HCT116 (cell line): ENCODE measurements at regions not wholly inside any gene's neighbourhood (a gene's known extent, or its start where the extent isn't known, plus 50 kb on each side); places are given as distances from the start of the nearest gene placed in this dataset.

Experiments
- ATAC-seq: fragments of 200-7000 bp; cut with Tn5 transposase; 2 replicates; pipeline ENCODE4 v1.9.1; 2020; ENCODE audit warnings: mild to moderate bottlenecking, moderate library complexity
- BruUV-seq: library from RNA; stranded (reverse); fragments of 400-500 nt; replicated peaks from 2 replicates; lab custom pipeline; 2021; lab: Mats Ljungman, UMichigan
- CTCF ChIA-PET: fragments of 300-600 bp; sonication (Branson Sonifier 250); formaldehyde crosslinking; loops from one replicate; lab custom pipeline; 2021; ENCODE audit warnings: antibody characterized with exemption; lab: Charles Lee
- POLR2A ChIA-PET: fragments of 300-600, 350-600 bp; sonication (Branson Sonifier 250); formaldehyde crosslinking; loops from one replicate; lab custom pipeline; 2021; ENCODE audit warnings: antibody characterized with exemption; lab: Charles Lee
- RAD21 ChIA-PET, 2 experiments: fragments of 300-600 bp; sonication (Branson Sonifier 250); formaldehyde crosslinking; loops; one replicate each; lab custom pipeline; 2023; ENCODE audit warnings: low total read pairs in 2 of 2; ENCODE audit not compliant: uncharacterized antibody in 2 of 2, unreplicated experiment in 2 of 2, low non-redundant PET in 1 of 2; lab: Charles Lee
- DNase-seq: peaks from one replicate; pipeline ENCODE4 v3.0.0-alpha.2; 2010; ENCODE audit warnings: low read depth, low spot score
- H2AFZ ChIP-seq: fragments of 200-600 bp; shearing (Covaris generic), sonication (generic); 2 replicates; pipeline ENCODE4 v1.6.1; 2017; ENCODE audit warnings: low read depth, mixed run types, mixed read lengths, antibody characterized with exemption, low read length; ENCODE audit not compliant: poor library complexity, severe bottlenecking
- H3K27ac ChIP-seq: 2 replicates; pipeline ENCODE4 v1.5.1; 2012; ENCODE audit warnings: low read depth, low read length
- H3K27me3 ChIP-seq: fragments of 200-600 bp; sonication (generic); 2 replicates; pipeline ENCODE4 v1.6.1; 2016; ENCODE audit warnings: mixed run types, low read length, mixed read lengths; ENCODE audit not compliant: insufficient read depth
- H3K36me3 ChIP-seq, 2 experiments: fragments of 200-500 bp in 1 of 2; fragments of 200-600 bp in 1 of 2; sonication (Bioruptor generic) in 1 of 2; sonication (generic) in 1 of 2; 2 replicates each; pipeline versions ENCODE4 v1.5.1 to v1.6.1; 2014 to 2016; ENCODE audit warnings: low read length in 2 of 2, inconsistent platforms in 1 of 2, mixed read lengths in 1 of 2, mixed run types in 1 of 2; ENCODE audit not compliant: insufficient read depth in 2 of 2, control insufficient read depth in 1 of 2
- H3K4me1 ChIP-seq, 2 experiments: fragments of 200-600 bp in 1 of 2; sonication (generic) in 1 of 2; 2 replicates each; pipeline versions ENCODE4 v1.5.1 to v1.6.1; 2012 to 2017; ENCODE audit warnings: low read length in 2 of 2, inconsistent platforms in 1 of 2, mild to moderate bottlenecking in 1 of 2, mixed read lengths in 1 of 2, mixed run types in 1 of 2, moderate library complexity in 1 of 2; ENCODE audit not compliant: insufficient read depth in 2 of 2, control insufficient read depth in 1 of 2
- H3K4me2 ChIP-seq: fragments of 200-600 bp; sonication (generic); 2 replicates; pipeline ENCODE4 v1.6.1; 2017; ENCODE audit warnings: mixed run types, low read length, mixed read lengths
- H3K4me3 ChIP-seq, 2 experiments: fragments of 200-600 bp in 1 of 2; sonication (generic) in 1 of 2; replicated peaks in 1 of 2; 2 replicates each; pipeline ENCODE4 v1.5.1; 2011 to 2016; ENCODE audit warnings: low read length in 2 of 2, control low read depth in 1 of 2, low read depth in 1 of 2, mild to moderate bottlenecking in 1 of 2, mixed read lengths in 1 of 2, mixed run types in 1 of 2
- H3K79me2 ChIP-seq: fragments of 200-600 bp; sonication (generic); 2 replicates; pipeline ENCODE4 v1.6.1; 2017; ENCODE audit warnings: mild to moderate bottlenecking, mixed run types, low read length, moderate library complexity, mixed read lengths; ENCODE audit not compliant: insufficient read depth
- H3K9ac ChIP-seq: fragments of 200-600 bp; sonication (generic); 2 replicates; pipeline ENCODE4 v1.6.1; 2016; ENCODE audit warnings: low read length, mixed read lengths
- H3K9me2 ChIP-seq: fragments of 200-600 bp; sonication (generic), shearing (Covaris generic); 2 replicates; pipeline ENCODE4 v1.6.1; 2017; ENCODE audit warnings: mixed run types, mild to moderate bottlenecking, moderate library complexity; ENCODE audit not compliant: insufficient read depth
- H3K9me3 ChIP-seq, 2 experiments: fragments of 200-500 bp in 1 of 2; fragments of 200-600 bp in 1 of 2; sonication (Bioruptor generic) in 1 of 2; sonication (generic) in 1 of 2; 2 replicates each; pipeline ENCODE4 v1.6.1; 2014 to 2017; ENCODE audit warnings: low read length in 2 of 2, mixed read lengths in 2 of 2, inconsistent platforms in 1 of 2, low read depth in 1 of 2, mild to moderate bottlenecking in 1 of 2, mixed run types in 1 of 2, moderate library complexity in 1 of 2; ENCODE audit not compliant: control insufficient read depth in 1 of 2, insufficient read depth in 1 of 2
- H4K20me1 ChIP-seq: fragments of 200-600 bp; sonication (generic), shearing (Covaris generic); 2 replicates; pipeline ENCODE4 v1.6.1; 2017; ENCODE audit warnings: mixed run types, mild to moderate bottlenecking, moderate library complexity; ENCODE audit not compliant: insufficient read depth
- CTCF ChIP-seq, 3 experiments: fragments of 200-600 bp in 1 of 3; sonication (generic) in 1 of 3; IDR thresholded peaks in 2 of 3; conservative IDR thresholded peaks in 1 of 3; 2 replicates each; pipeline ENCODE4 v1.5.1; 2012 to 2017; ENCODE audit warnings: low read depth in 2 of 3, low read length in 2 of 3, antibody characterized with exemption in 1 of 3, borderline replicate concordance in 1 of 3, control low read depth in 1 of 3, mild to moderate bottlenecking in 1 of 3, mixed read lengths in 1 of 3, mixed run types in 1 of 3, moderate library complexity in 1 of 3; ENCODE audit not compliant: insufficient read depth in 1 of 3
- EGR1 ChIP-seq: IDR thresholded peaks from 2 replicates; pipeline ENCODE4 v1.6.1; 2012; ENCODE audit warnings: low read depth
- EZH2 ChIP-seq: fragments of 200-600 bp; sonication (generic); IDR thresholded peaks from 2 replicates; pipeline ENCODE4 v1.6.1; 2017; ENCODE audit warnings: antibody characterized with exemption, mixed run types
- FOSL1 ChIP-seq: IDR thresholded peaks from 2 replicates; pipeline ENCODE4 v1.6.1; 2012; ENCODE audit warnings: low read depth
- JUND ChIP-seq: IDR thresholded peaks from 2 replicates; pipeline ENCODE4 v1.6.1; 2012
- MAX ChIP-seq: IDR thresholded peaks from 2 replicates; pipeline ENCODE4 v1.6.1; 2012
- POLR2A ChIP-seq: IDR thresholded peaks from 2 replicates; pipeline ENCODE4 v1.7.0; 2011; ENCODE audit warnings: borderline replicate concordance; ENCODE audit not compliant: insufficient read depth, insufficient read length; ENCODE audit errors: extremely low read depth
- RAD21 ChIP-seq: IDR thresholded peaks from 2 replicates; pipeline ENCODE4 v1.6.1; 2012; ENCODE audit warnings: low read depth, mild to moderate bottlenecking
- REST ChIP-seq: IDR thresholded peaks from 2 replicates; pipeline ENCODE4 v1.6.1; 2012; ENCODE audit warnings: low read depth
- SIN3A ChIP-seq: IDR thresholded peaks from 2 replicates; pipeline ENCODE4 v1.6.1; 2012; ENCODE audit warnings: low read depth
- SRF ChIP-seq: IDR thresholded peaks from 2 replicates; pipeline ENCODE4 v1.6.1; 2012; ENCODE audit warnings: low read depth
- TCF7L2 ChIP-seq: IDR thresholded peaks from 2 replicates; pipeline ENCODE4 v1.7.0; 2011; ENCODE audit warnings: borderline replicate concordance, inconsistent platforms; ENCODE audit not compliant: insufficient read depth, insufficient read length; ENCODE audit errors: extremely low read depth
- ZFX ChIP-seq: fragments of 450-650 bp; IDR thresholded peaks from 2 replicates; pipeline ENCODE4 v1.6.1; 2017
- intact Hi-C: fragments of 100-400 bp; cut with micrococcal nuclease; formaldehyde crosslinking; loops from 2 replicates; pipeline ENCODE4 v1.10.0; 2022

- ChIA-PET CTCF (no interaction called here), POLR2A (no interaction called here), RAD21 (no interaction called here)
- Histone ChIP-seq H3K4me1 (no peaks in the 10 kb centered on the region), H3K27me3 (no peaks in the 10 kb centered on the region), H3K27ac (no peak overlapping the region), H3K9me2 (no peaks in the 10 kb centered on the region), H3K36me3 (no peaks in the 10 kb centered on the region), H3K9ac (no peak overlapping the region), H3K79me2 (no peaks in the 10 kb centered on the region), H2AFZ (no peak overlapping the region), H3K9me3 (no peaks in the 10 kb centered on the region; a peak in 1 of 4 replicates), H3K4me2 (no peak overlapping the region), H3K4me3 (no peak overlapping the region), H4K20me1 (no peaks in the 10 kb centered on the region)
- intact Hi-C loops, result no loop called here
- no peak for ATAC-seq
- DNase-seq, result no peak
- no TSS peak for BruUV-seq
- TF ChIP-seq SIN3A (no peak), FOSL1 (no peak), JUND (no peak), EZH2 (no peak)
- TF ChIP-seq, all 23 proteins: peak for 0
These were observed 192.8 kb downstream of the SHCBP1 start for GRCh38 chr16:46428108-46429061.

GRCh38 chr16:46427340-46428107, 193.7 kb downstream of the SHCBP1 start:
- ATAC-seq, result no peak
- Histone ChIP-seq H3K9ac (no peak overlapping the region), H4K20me1 (no peaks in the 10 kb centered on the region), H3K4me3 (no peak overlapping the region), H3K4me2 (no peak overlapping the region), H3K4me1 (no peaks in the 10 kb centered on the region), H2AFZ (no peak overlapping the region), H3K9me3 (no peaks in the 10 kb centered on the region; a peak in 1 of 4 replicates), H3K79me2 (no peaks in the 10 kb centered on the region), H3K27me3 (no peaks in the 10 kb centered on the region), H3K9me2 (no peaks in the 10 kb centered on the region), H3K27ac (no peak overlapping the region), H3K36me3 (no peaks in the 10 kb centered on the region)
- CTCF ChIA-PET, result no interaction called here
- no peak for DNase-seq
- RAD21 ChIA-PET, result no interaction called here
- no TSS peak for BruUV-seq
- POLR2A ChIA-PET, result no interaction called here
- intact Hi-C loops, result no loop called here
- TF ChIP-seq CTCF (IDR thresholded peaks at IDR 0.05 in 2 of 3, conservative IDR thresholded peaks at IDR 0.05 in 1 of 3; ENCODE audit: borderline replicate concordance in 1 of 3, insufficient read depth in 1 of 3, low read depth in 2 of 3, low read length in 2 of 3) (no peak), SIN3A (no peak), SRF (no peak), REST (no peak), TCF7L2 (no peak), ZFX (no peak), MAX (no peak), POLR2A (no peak), EGR1 (no peak), RAD21 (no peak)
